ENCODE measurements at regions not wholly inside any gene's neighbourhood (a gene's known extent, or its start where the extent isn't known, plus 50 kb on each side); places are given as distances from the start of the nearest gene placed in this dataset.

DNA sequence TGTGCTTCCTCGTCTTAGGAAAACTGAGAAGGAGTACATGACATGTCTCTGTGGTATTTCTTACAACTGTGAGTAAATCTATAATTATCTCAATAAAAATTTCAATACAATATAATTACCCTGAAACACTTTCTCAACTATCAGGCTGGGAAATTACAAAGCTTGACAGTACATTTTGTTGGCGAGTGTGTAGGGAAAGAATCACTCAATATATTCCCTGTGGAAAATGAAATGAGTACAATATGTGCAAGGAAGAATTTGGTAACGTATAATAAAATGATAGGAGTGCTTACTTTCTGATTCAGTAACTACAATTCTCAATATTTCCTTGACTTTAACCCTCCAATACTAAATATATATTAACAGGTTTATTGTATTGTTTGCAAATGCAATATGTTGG, 818.2 kb upstream of the CADM2 start:
- TF ChIP-seq, protein P1, sequence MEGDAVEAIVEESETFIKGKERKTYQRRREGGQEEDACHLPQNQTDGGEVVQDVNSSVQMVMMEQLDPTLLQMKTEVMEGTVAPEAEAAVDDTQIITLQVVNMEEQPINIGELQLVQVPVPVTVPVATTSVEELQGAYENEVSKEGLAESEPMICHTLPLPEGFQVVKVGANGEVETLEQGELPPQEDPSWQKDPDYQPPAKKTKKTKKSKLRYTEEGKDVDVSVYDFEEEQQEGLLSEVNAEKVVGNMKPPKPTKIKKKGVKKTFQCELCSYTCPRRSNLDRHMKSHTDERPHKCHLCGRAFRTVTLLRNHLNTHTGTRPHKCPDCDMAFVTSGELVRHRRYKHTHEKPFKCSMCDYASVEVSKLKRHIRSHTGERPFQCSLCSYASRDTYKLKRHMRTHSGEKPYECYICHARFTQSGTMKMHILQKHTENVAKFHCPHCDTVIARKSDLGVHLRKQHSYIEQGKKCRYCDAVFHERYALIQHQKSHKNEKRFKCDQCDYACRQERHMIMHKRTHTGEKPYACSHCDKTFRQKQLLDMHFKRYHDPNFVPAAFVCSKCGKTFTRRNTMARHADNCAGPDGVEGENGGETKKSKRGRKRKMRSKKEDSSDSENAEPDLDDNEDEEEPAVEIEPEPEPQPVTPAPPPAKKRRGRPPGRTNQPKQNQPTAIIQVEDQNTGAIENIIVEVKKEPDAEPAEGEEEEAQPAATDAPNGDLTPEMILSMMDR (IDR thresholded peaks at IDR 0.05; ENCODE audit: low read depth, low read length), result no peak
- TF ChIP-seq POLR2A (IDR thresholded peaks at IDR 0.05; ENCODE audit: extremely low read depth, insufficient read length) (no peak), MYC (IDR thresholded peaks at IDR 0.05; ENCODE audit: low read depth, low read length) (no peak)
- TF ChIP-seq, protein P2, sequence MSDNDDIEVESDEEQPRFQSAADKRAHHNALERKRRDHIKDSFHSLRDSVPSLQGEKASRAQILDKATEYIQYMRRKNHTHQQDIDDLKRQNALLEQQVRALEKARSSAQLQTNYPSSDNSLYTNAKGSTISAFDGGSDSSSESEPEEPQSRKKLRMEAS (IDR thresholded peaks at IDR 0.05; ENCODE audit: low read depth, low read length), result no peak

All from NB4 (cell line).